ENCODE measurements at regions not wholly inside any gene's neighbourhood (a gene's known extent, or its start where the extent isn't known, plus 50 kb on each side); places are given as distances from the start of the nearest gene placed in this dataset.

DNA sequence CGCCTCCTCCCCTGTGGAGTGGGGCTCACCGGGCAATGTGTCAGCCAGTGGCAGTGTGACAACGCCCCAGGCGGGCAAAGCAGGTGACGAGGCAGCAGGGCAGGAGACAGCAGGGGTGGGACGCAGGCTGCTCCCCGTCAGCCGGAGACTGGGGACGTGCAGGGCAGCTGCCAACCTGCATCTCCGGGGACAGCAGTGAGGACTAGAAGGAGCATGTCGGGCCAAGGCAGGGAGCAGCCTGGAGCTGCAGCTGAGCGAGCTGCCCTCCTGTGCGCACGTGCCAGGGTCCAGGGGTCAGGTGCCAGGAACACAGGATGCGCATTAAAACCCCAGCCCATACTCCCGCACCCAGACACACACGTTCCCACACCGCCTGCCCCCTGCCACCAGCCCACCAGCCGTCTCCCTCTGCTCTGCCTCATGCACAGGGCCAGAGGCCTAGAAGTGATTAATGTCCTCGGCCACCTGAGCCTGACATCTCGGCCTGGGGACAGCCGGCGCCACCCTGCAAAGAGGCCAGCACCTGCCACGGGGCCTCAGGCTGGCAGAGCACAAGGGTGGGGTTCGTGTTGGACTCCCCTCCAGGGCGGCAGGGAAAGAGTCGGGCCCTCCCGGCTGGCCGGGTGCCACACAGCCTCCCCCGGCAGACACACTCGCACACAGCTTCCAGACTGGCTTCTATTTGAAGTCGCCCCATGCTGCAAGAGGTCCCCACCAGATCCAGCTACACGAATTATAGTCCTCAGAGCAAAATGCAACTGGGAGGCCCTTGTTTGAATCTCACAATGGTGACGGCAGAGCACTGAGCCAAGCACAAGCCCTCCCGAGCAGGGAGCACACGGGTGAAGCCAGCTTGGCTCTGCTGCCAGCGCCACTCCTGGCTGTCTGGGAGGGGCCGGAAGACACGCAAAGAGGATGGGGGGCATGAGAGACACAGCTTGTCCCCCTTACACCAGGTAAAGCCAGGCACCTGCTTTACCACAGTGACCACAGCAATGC is 90.4 kb downstream of the RBFOX3 start:
- H3K4me2 ChIP-seq (ENCODE audit: low read depth, low read length, poor library complexity, severe bottlenecking) = no peak overlapping the region
- H3K27ac ChIP-seq (ENCODE audit: low read depth, low read length) = no peak overlapping the region
- H2AFZ ChIP-seq (ENCODE audit: low read depth, low read length, severe bottlenecking) = no peak overlapping the region
- H4K20me1 ChIP-seq (ENCODE audit: low read depth, low read length) = no peaks in the 10 kb centered on the region
- no peaks in the 10 kb centered on the region for H3K27me3 ChIP-seq (ENCODE audit: low read length)
- no peaks in the 10 kb centered on the region for H3K9me3 ChIP-seq (ENCODE audit: insufficient read depth, low read length)
- no peak overlapping the region for H3K9ac ChIP-seq (ENCODE audit: low read length)
- no peak for TF ChIP-seq CTCF (IDR thresholded peaks at IDR 0.05; ENCODE audit: insufficient read depth, low read length, poor library complexity, severe bottlenecking)
- no peak for TF ChIP-seq EZH2phosphoT487 (conservative IDR thresholded peaks at IDR 0.05; ENCODE audit: low read length)
- no peak overlapping the region for H3K4me3 ChIP-seq (ENCODE audit: insufficient read depth, low read length, poor library complexity, severe bottlenecking)
- no peaks in the 10 kb centered on the region for H3K36me3 ChIP-seq (ENCODE audit: low read length)
- H3F3A ChIP-seq (ENCODE audit: insufficient read depth) = no peaks in the 10 kb centered on the region
- H3K9me2 ChIP-seq (replicated peaks; ENCODE audit: insufficient read depth, low read length) = no peaks in the 10 kb centered on the region
- H3K79me2 ChIP-seq (ENCODE audit: insufficient read depth, low read length) = no peaks in the 10 kb centered on the region

DNA sequence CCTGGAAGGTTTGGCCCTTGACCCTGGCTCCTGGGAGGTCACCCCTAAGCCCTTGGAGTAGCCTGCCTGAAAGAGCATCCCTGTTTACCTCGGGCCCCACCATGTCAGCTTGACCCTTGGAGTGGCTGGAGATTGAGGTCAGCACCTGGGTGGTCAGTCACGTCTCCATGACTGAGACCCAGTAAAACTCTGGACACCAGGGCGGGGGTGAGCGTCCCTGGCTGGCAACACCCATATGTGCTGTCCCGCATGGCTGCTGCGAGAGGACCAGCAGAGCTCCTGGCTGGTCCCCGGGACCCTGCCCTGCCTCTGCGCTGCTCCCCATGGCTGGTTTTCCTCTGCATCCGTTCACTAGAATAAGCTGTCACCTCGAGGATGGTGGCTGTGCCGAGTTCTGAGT is 91.2 kb downstream of the RBFOX3 start:
- no peaks in the 10 kb centered on the region for H3K9me2 ChIP-seq (replicated peaks; ENCODE audit: insufficient read depth, low read length)
- no peaks in the 10 kb centered on the region for H3K79me2 ChIP-seq (ENCODE audit: insufficient read depth, low read length)
- H3F3A ChIP-seq (ENCODE audit: insufficient read depth) = no peaks in the 10 kb centered on the region
- H3K4me3 ChIP-seq (ENCODE audit: insufficient read depth, low read length, poor library complexity, severe bottlenecking) = no peak overlapping the region
- no peak overlapping the region for H3K27ac ChIP-seq (ENCODE audit: low read depth, low read length)
- no peak overlapping the region for H3K9ac ChIP-seq (ENCODE audit: low read length)
- no peaks in the 10 kb centered on the region for H4K20me1 ChIP-seq (ENCODE audit: low read depth, low read length)
- TF ChIP-seq EZH2phosphoT487 (conservative IDR thresholded peaks at IDR 0.05; ENCODE audit: low read length) (no peak), CTCF (IDR thresholded peaks at IDR 0.05; ENCODE audit: insufficient read depth, low read length, poor library complexity, severe bottlenecking) (no peak)
- H3K27me3 ChIP-seq (ENCODE audit: low read length) = no peaks in the 10 kb centered on the region
- H3K4me2 ChIP-seq (ENCODE audit: low read depth, low read length, poor library complexity, severe bottlenecking) = no peak overlapping the region
- no peak overlapping the region for H2AFZ ChIP-seq (ENCODE audit: low read depth, low read length, severe bottlenecking)
- H3K9me3 ChIP-seq (ENCODE audit: insufficient read depth, low read length) = no peaks in the 10 kb centered on the region
- no peaks in the 10 kb centered on the region for H3K36me3 ChIP-seq (ENCODE audit: low read length)

DNA sequence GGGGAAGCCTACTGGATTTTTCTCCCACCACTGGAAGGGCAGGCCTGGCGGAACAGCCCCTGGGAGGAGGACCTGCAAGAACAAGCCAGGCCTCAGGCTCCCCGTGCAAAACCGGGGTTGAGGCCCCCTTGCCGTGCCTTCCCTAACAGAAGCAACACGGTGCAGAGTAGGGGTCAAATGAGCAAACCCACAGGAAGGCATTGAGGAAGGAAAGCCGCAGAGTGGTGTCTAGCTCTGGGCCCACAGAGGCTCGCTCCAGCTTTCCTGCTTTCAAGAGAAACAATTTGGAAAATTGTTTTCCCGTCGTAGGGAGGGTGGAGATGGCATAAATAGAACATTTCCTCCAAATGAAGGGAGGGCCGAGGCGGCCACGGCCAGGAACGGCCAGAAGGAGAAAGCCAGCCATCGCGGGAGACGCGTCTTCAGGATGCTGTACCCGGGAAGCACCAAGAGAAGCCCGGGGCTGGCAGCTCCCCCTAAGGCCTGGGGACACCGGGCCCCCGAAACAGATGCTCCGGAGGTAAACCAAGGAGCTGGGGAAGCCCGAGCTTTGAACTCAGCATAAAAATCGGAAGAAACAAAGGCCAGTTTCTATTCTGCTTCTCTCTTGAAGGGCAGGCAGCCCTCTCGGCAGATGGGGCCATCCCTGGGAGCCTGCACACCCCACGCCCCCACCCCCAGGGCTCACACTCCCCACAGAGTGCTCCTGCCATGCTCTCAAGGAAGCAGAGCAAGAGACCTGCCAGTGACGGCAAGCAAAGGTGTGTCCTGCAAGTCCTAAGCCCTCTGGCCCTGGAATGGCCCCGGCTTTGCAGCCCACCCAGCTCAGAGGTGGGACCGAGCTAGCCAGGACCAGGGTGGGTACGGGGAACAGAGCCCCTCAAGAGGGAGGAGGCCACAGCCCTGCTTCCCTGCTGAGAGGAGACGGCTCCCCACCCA is 92.0 kb downstream of the RBFOX3 start:
- Histone ChIP-seq H3K79me2 (ENCODE audit: insufficient read depth, low read length) (no peaks in the 10 kb centered on the region), H2AFZ (ENCODE audit: low read depth, low read length, severe bottlenecking) (no peak overlapping the region), H3K4me3 (ENCODE audit: insufficient read depth, low read length, poor library complexity, severe bottlenecking) (no peak overlapping the region), H4K20me1 (ENCODE audit: low read depth, low read length) (no peaks in the 10 kb centered on the region), H3K9ac (ENCODE audit: low read length) (no peak overlapping the region), H3K9me2 (replicated peaks; ENCODE audit: insufficient read depth, low read length) (no peaks in the 10 kb centered on the region), H3K9me3 (ENCODE audit: insufficient read depth, low read length) (no peaks in the 10 kb centered on the region), H3K4me2 (ENCODE audit: low read depth, low read length, poor library complexity, severe bottlenecking) (no peak overlapping the region), H3K27ac (ENCODE audit: low read depth, low read length) (no peak overlapping the region), H3K27me3 (ENCODE audit: low read length) (no peaks in the 10 kb centered on the region), H3F3A (ENCODE audit: insufficient read depth) (no peaks in the 10 kb centered on the region), H3K36me3 (ENCODE audit: low read length) (no peaks in the 10 kb centered on the region)
- TF ChIP-seq EZH2phosphoT487 (conservative IDR thresholded peaks at IDR 0.05; ENCODE audit: low read length) = no peak
- TF ChIP-seq CTCF (IDR thresholded peaks at IDR 0.05; ENCODE audit: insufficient read depth, low read length, poor library complexity, severe bottlenecking) = no peak

Data from SU-DHL-6 (cell line).